K562 (cell line): ENCODE measurements at regions not wholly inside any gene's neighbourhood (a gene's known extent, or its start where the extent isn't known, plus 50 kb on each side); places are given as distances from the start of the nearest gene placed in this dataset.

ENCODE experiments used
- ATAC-seq: fragments of 200-7000 bp; cut with Tn5 transposase; 3 replicates; pipeline ENCODE4 v1.9.1; 2020; ENCODE audit warnings: moderate library complexity
- BruUV-seq: library from RNA; stranded (reverse); fragments of 400-500 nt; replicated peaks from 2 replicates; lab custom pipeline; 2021; lab: Mats Ljungman, UMichigan
- CTCF ChIA-PET: fragments of 300-600 bp; formaldehyde crosslinking; extraction: SDS; loops from one replicate; lab custom pipeline; 2021; ENCODE audit warnings: low intra/inter-chr PET ratio; lab: Yijun Ruan, JAX
- POLR2A ChIA-PET: fragments of 300-600, 350-650 bp; sonication (Branson Sonifier 250); formaldehyde crosslinking; extraction: SDS; loops from one replicate; lab custom pipeline; 2021; ENCODE audit warnings: antibody characterized with exemption, inconsistent platforms; lab: Yijun Ruan, JAX
- DNase-seq, 4 experiments: peaks; one replicate each; pipeline versions ENCODE4 v3.0.0 to v3.0.0-alpha.2; 2011 to 2018; ENCODE audit warnings: low spot score in 3 of 4, mixed read lengths in 3 of 4; ENCODE audit errors: extremely low read depth in 1 of 4
- FAIRE-seq: peaks from 2 replicates; lab custom pipeline; 2011; peaks lifted over from hg19 to GRCh38; lab: Jason Lieb, UNC
- H2AFZ ChIP-seq: 2 replicates; pipeline ENCODE4 v1.6.0; 2011; ENCODE audit warnings: low read depth, low read length, control low read depth, inconsistent platforms
- H3K27ac ChIP-seq: fragments of 200-600 bp; 3 replicates; pipeline ENCODE4 v1.8.0; 2011; ENCODE audit warnings: low read depth, mild to moderate bottlenecking, control low read depth, inconsistent platforms, low read length, moderate library complexity, mixed read lengths; ENCODE audit errors: extremely low read depth
- H3K27me3 ChIP-seq, 2 experiments: fragments of 300-600 bp in 1 of 2; 2 replicates in 1 of 2; 3 replicates in 1 of 2; pipeline versions ENCODE4 v1.6.0 to v1.8.0; 2011; ENCODE audit warnings: inconsistent platforms in 2 of 2, low read length in 2 of 2, mild to moderate bottlenecking in 1 of 2, mixed read lengths in 1 of 2, moderate library complexity in 1 of 2; ENCODE audit not compliant: control insufficient read depth in 2 of 2, insufficient read depth in 2 of 2
- H3K36me3 ChIP-seq: fragments of 300-600 bp; 3 replicates; pipeline ENCODE4 v1.8.0; 2011; ENCODE audit warnings: mild to moderate bottlenecking, low read length, inconsistent platforms; ENCODE audit not compliant: control insufficient read depth, insufficient read depth
- H3K4me1 ChIP-seq, 2 experiments: fragments of 200-600 bp in 1 of 2; replicated peaks in 1 of 2; 2 replicates in 1 of 2; 3 replicates in 1 of 2; pipeline versions ENCODE4 v1.5.1 to v1.8.0; 2011; ENCODE audit warnings: inconsistent platforms in 2 of 2, low read length in 2 of 2, mild to moderate bottlenecking in 1 of 2, mixed read lengths in 1 of 2, moderate library complexity in 1 of 2; ENCODE audit not compliant: control insufficient read depth in 2 of 2, insufficient read depth in 2 of 2
- H3K4me2 ChIP-seq: 2 replicates; pipeline ENCODE4 v1.6.1; 2011; ENCODE audit warnings: low read length, control low read depth, inconsistent platforms, mixed read lengths; ENCODE audit not compliant: insufficient read depth
- H3K4me3 ChIP-seq: fragments of 200-600 bp; sonication (generic), shearing (Covaris generic); 2 replicates; pipeline ENCODE4 v1.5.1; 2016; ENCODE audit warnings: control low read depth, inconsistent platforms
- H3K79me2 ChIP-seq: fragments of 200-600 bp; 3 replicates; pipeline ENCODE4 v1.8.0; 2011; ENCODE audit warnings: low read length, inconsistent platforms; ENCODE audit not compliant: control insufficient read depth, insufficient read depth
- H3K9ac ChIP-seq, 2 experiments: 2 replicates each; pipeline versions ENCODE4 v1.6.0 to v1.6.1; 2011; ENCODE audit warnings: low read depth in 2 of 2, low read length in 2 of 2, control low read depth in 1 of 2, inconsistent platforms in 1 of 2, mild to moderate bottlenecking in 1 of 2, mixed read lengths in 1 of 2; ENCODE audit not compliant: insufficient read depth in 1 of 2
- H3K9me1 ChIP-seq: one replicate; pipeline ENCODE4 v1.6.0; 2011; ENCODE audit warnings: inconsistent platforms, mild to moderate bottlenecking, low read length, moderate library complexity; ENCODE audit not compliant: control insufficient read depth, insufficient read depth
- H3K9me3 ChIP-seq: replicated peaks from 2 replicates; pipeline ENCODE4 v1.5.1; 2011; ENCODE audit warnings: low read depth, low read length, inconsistent platforms; ENCODE audit not compliant: control insufficient read depth, insufficient read depth
- H4K20me1 ChIP-seq: replicated peaks from 2 replicates; pipeline ENCODE4 v1.6.1; 2011; ENCODE audit warnings: low read length, inconsistent platforms, mixed read lengths; ENCODE audit not compliant: control insufficient read depth, insufficient read depth
- CBX2 ChIP-seq: fragments of 200-600 bp; sonication (generic); IDR thresholded peaks from one replicate; pipeline ENCODE4 v1.6.1; 2012; ENCODE audit warnings: mild to moderate bottlenecking, low read length, inconsistent platforms; ENCODE audit not compliant: insufficient read depth, poor library complexity, severe bottlenecking
- FOXK1 ChIP-seq: sonication (generic); formaldehyde crosslinking; IDR thresholded peaks from 2 replicates; pipeline ENCODE4 v1.8.0; 2022; ENCODE audit warnings: missing genetic modification reagents, mild to moderate bottlenecking, borderline replicate concordance
- HDAC3 ChIP-seq: fragments of 450-650 bp; IDR thresholded peaks from 2 replicates; pipeline ENCODE4 v1.6.1; 2018; ENCODE audit warnings: borderline replicate concordance, mild to moderate bottlenecking, moderate library complexity; ENCODE audit not compliant: partially characterized antibody
- KLF10 ChIP-seq: fragments of 250-450 bp; sonication (Bioruptor Pico); IDR thresholded peaks from 2 replicates; pipeline ENCODE4 v1.6.1; 2021; ENCODE audit warnings: matching md5 sums
- MBD2 ChIP-seq: sonication (generic); IDR thresholded peaks from 2 replicates; pipeline ENCODE4 v1.6.1; 2016; ENCODE audit warnings: low read depth, borderline replicate concordance
- NFE2 ChIP-seq: IDR thresholded peaks from 2 replicates; pipeline ENCODE4 v1.6.1; 2014; ENCODE audit warnings: antibody characterized with exemption, low read depth
- TOE1 ChIP-seq, 2 experiments: fragments of 450-650 bp in 1 of 2; sonication (generic) in 1 of 2; formaldehyde crosslinking in 1 of 2; IDR thresholded peaks; 2 replicates each; pipeline versions ENCODE4 v1.7.1 to v1.8.0; 2016 to 2022; ENCODE audit warnings: borderline replicate concordance in 2 of 2, mild to moderate bottlenecking in 2 of 2, antibody characterized with exemption in 1 of 2, inconsistent platforms in 1 of 2, low read depth in 1 of 2, missing genetic modification reagents in 1 of 2, moderate library complexity in 1 of 2
- TRIM28 ChIP-seq: fragments of 450-650 bp; IDR thresholded peaks from 2 replicates; pipeline ENCODE4 v1.6.1; 2017
- YY1 ChIP-seq, 3 experiments: IDR thresholded peaks; 2 replicates each; pipeline ENCODE4 v1.6.1; 2011; ENCODE audit warnings: low read length in 2 of 3, mild to moderate bottlenecking in 2 of 3, moderate library complexity in 2 of 3, borderline replicate concordance in 1 of 3, control low read depth in 1 of 3, low read depth in 1 of 3; ENCODE audit not compliant: insufficient read depth in 3 of 3, insufficient replicate concordance in 2 of 3, control insufficient read depth in 1 of 3, insufficient read length in 1 of 3; ENCODE audit errors: extremely low read depth in 1 of 3
- ZC3H11A ChIP-seq: IDR thresholded peaks from 2 replicates; pipeline ENCODE4 v1.6.1; 2012; ENCODE audit warnings: low read depth, low read length, improper control_type of control experiment
- WGBS: fragments of 100-300 bp; shearing (Covaris generic); methylation state at CpG from one replicate; pipeline ENCODE4 v1.1.6; 2016; ENCODE audit warnings: low coverage, mixed read lengths; ENCODE audit not compliant: insufficient coverage; ENCODE audit errors: missing lambda C conversion rate; 5-methylcytosine and 5-hydroxymethylcytosine counted together
- in situ Hi-C: fragments of 300-500 bp; cut with MboI; formaldehyde crosslinking; loops from 4 replicates; pipeline ENCODE4 v1.15.0; 2018; ENCODE audit warnings: inconsistent platforms, mixed read lengths
- intact Hi-C: fragments of 100-400 bp; cut with micrococcal nuclease; formaldehyde crosslinking; loops from 2 replicates; pipeline ENCODE4 v1.14.2; 2022
- TF ChIP-seq, protein P1 (sequence below): fragments of 250-450 bp; sonication (Bioruptor Pico); IDR thresholded peaks from 2 replicates; pipeline ENCODE4 v1.5.1; 2021; ENCODE audit warnings: mild to moderate bottlenecking

- TF ChIP-seq FOXK1 (no peak), CBX2 (no peak)
- TF ChIP-seq, all 486 proteins: peak for 0
Measured at GRCh38 chr2:147358375-147358774, 486.5 kb upstream of the ACVR2A start (continued).

GRCh38 chr2:147356157-147356556 is 488.7 kb upstream of the ACVR2A start:
- Histone ChIP-seq H3K9me3 (no peaks in the 10 kb centered on the region; the same call in 1 of the 2 replicates), H3K27ac (no peak overlapping the region), H3K27me3 (no peaks in the 10 kb centered on the region), H3K4me1 (no peaks in the 10 kb centered on the region), H4K20me1 (no peaks in the 10 kb centered on the region), H3K9me1 (no peaks in the 10 kb centered on the region), H3K79me2 (no peaks in the 10 kb centered on the region), H2AFZ (no peak overlapping the region), H3K4me3 (no peak overlapping the region), H3K36me3 (no peaks in the 10 kb centered on the region), H3K4me2 (no peak overlapping the region), H3K9ac (no peak overlapping the region)
- intact Hi-C loops (no loop called here), in situ Hi-C loops (no loop called here)
- BruUV-seq: no TSS peak
- POLR2A ChIA-PET: no interaction called here
- DNase-seq (no peak), FAIRE-seq (no peak), ATAC-seq (no peak)
- WGBS: 0% methylated on average over 4 of the region's 4 CpGs
- TF ChIP-seq TOE1 (IDR thresholded peaks at IDR 0.05; ENCODE audit: borderline replicate concordance) (no peak), TOE1 (CRISPR knock-in tag; IDR thresholded peaks at IDR 0.05; ENCODE audit: borderline replicate concordance, low read depth) (no peak), MBD2 (no peak), TRIM28 (no peak), NFE2 (no peak), YY1 (IDR thresholded peaks at IDR 0.05; ENCODE audit: borderline replicate concordance in 1 of 3, control insufficient read depth in 1 of 3, extremely low read depth in 1 of 3, insufficient read depth in 3 of 3, insufficient read length in 1 of 3, insufficient replicate concordance in 2 of 3, low read depth in 1 of 3, low read length in 2 of 3) (no peak), KLF10 (CRISPR knock-in tag) (no peak), HDAC3 (no peak), ZC3H11A (no peak)
- TF ChIP-seq, protein P1, sequence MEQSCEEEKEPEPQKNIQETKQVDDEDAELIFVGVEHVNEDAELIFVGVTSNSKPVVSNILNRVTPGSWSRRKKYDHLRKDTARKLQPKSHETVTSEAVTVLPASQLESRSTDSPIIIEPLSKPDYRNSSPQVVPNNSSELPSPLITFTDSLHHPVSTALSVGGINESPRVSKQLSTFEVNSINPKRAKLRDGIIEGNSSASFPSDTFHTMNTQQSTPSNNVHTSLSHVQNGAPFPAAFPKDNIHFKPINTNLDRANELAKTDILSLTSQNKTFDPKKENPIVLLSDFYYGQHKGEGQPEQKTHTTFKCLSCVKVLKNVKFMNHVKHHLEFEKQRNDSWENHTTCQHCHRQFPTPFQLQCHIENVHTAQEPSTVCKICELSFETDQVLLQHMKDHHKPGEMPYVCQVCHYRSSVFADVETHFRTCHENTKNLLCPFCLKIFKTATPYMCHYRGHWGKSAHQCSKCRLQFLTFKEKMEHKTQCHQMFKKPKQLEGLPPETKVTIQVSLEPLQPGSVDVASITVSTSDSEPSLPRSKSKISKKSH (CRISPR knock-in tag): no peak
- CTCF ChIA-PET: no interaction called here
